Osteoblast (primary cell): ENCODE measurements at regions not wholly inside any gene's neighbourhood (a gene's known extent, or its start where the extent isn't known, plus 50 kb on each side); places are given as distances from the start of the nearest gene placed in this dataset.

ENCODE experiments used
- DNase-seq: peaks from one replicate; pipeline ENCODE4 v3.0.0; 2011; ENCODE audit warnings: low spot score, mixed read lengths; ENCODE audit not compliant: insufficient read length; ENCODE audit errors: missing footprints
- H2AFZ ChIP-seq: 2 replicates; pipeline ENCODE4 v1.6.0; 2011; ENCODE audit warnings: mild to moderate bottlenecking, low read length
- H3K27ac ChIP-seq: 2 replicates; pipeline ENCODE4 v1.5.1; 2011; ENCODE audit warnings: mild to moderate bottlenecking, low read depth, low read length, moderate library complexity
- H3K27me3 ChIP-seq: 2 replicates; pipeline ENCODE4 v1.6.0; 2012; ENCODE audit warnings: mild to moderate bottlenecking, control low read depth, inconsistent platforms, low read length, moderate library complexity; ENCODE audit not compliant: insufficient read depth
- H3K36me3 ChIP-seq: 2 replicates; pipeline ENCODE4 v1.5.1; 2011; ENCODE audit warnings: mild to moderate bottlenecking, low read length, control low read depth, moderate library complexity; ENCODE audit not compliant: insufficient read depth
- H3K4me1 ChIP-seq: 2 replicates; pipeline ENCODE4 v1.5.1; 2011; ENCODE audit warnings: mild to moderate bottlenecking, low read length, control low read depth, moderate library complexity; ENCODE audit not compliant: insufficient read depth
- H3K4me2 ChIP-seq: 2 replicates; pipeline ENCODE4 v1.6.0; 2011; ENCODE audit warnings: mild to moderate bottlenecking, low read length; ENCODE audit not compliant: insufficient read depth
- H3K4me3 ChIP-seq: fragments of 200-600 bp; sonication (generic); 3 replicates; pipeline ENCODE4 v1.5.1; 2012; ENCODE audit warnings: mild to moderate bottlenecking, low read length, inconsistent platforms; ENCODE audit not compliant: insufficient read depth
- H3K79me2 ChIP-seq: 2 replicates; pipeline ENCODE4 v1.6.0; 2012; ENCODE audit warnings: mild to moderate bottlenecking, low read length, control low read depth, inconsistent platforms; ENCODE audit not compliant: insufficient read depth
- H3K9me3 ChIP-seq: 2 replicates; pipeline ENCODE4 v1.5.1; 2011; ENCODE audit warnings: low read depth, low read length, control low read depth
- H4K20me1 ChIP-seq: 2 replicates; pipeline ENCODE4 v1.6.0; 2012; ENCODE audit warnings: mild to moderate bottlenecking, low read length, control low read depth; ENCODE audit not compliant: insufficient read depth
- CTCF ChIP-seq: IDR thresholded peaks from 2 replicates; pipeline ENCODE4 v1.5.1; 2011; ENCODE audit warnings: mild to moderate bottlenecking, low read depth, low read length, moderate library complexity; ENCODE audit errors: extremely low read depth

- Histone ChIP-seq H4K20me1 (no peaks in the 10 kb centered on the region), H3K4me2 (no peak overlapping the region), H3K9me3 (no peaks in the 10 kb centered on the region), H3K4me3 (no peak overlapping the region), H3K36me3 (no peaks in the 10 kb centered on the region), H2AFZ (peak overlapping the region; percentile 54), H3K27ac (no peak overlapping the region), H3K27me3 (no peaks in the 10 kb centered on the region), H3K79me2 (no peaks in the 10 kb centered on the region), H3K4me1 (peaks cover 8% of the 10 kb centered on the region)
- DNase-seq, result no peak
- TF ChIP-seq CTCF, result no peak
Measured at GRCh38 chr6:76701610-76702009, 629.1 kb upstream of the IMPG1 start.

GRCh38 chr6:76697585-76697984 is 625.1 kb upstream of the IMPG1 start:
- Histone ChIP-seq H2AFZ (no peak overlapping the region), H3K79me2 (no peaks in the 10 kb centered on the region), H4K20me1 (no peaks in the 10 kb centered on the region), H3K27me3 (no peaks in the 10 kb centered on the region), H3K4me3 (no peak overlapping the region), H3K4me2 (no peak overlapping the region), H3K9me3 (no peaks in the 10 kb centered on the region), H3K4me1 (peaks cover 8% of the 10 kb centered on the region), H3K27ac (no peak overlapping the region), H3K36me3 (no peaks in the 10 kb centered on the region)
- DNase-seq, result no peak
- peak; percentile 28 for TF ChIP-seq CTCF

DNA sequence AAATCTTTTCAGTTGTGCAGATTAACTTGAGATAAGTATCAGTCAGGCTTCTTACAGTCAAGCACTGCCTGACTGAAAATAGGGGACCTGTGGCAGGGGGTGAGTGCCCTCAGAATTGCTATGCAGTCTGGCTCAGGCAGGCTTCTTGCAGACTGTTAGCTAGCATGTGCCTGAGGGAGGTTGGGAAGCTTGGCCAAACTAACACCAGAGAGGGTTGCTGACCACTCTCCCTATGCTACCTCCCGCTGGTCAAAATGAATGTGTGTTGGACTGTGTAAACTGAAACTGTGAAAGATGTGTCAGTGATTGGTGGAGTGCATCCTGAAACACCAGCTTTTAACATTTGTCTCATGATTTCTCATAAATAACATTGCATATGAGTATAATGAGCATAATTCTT is 622.3 kb upstream of the IMPG1 start:
- Histone ChIP-seq H2AFZ (no peak overlapping the region), H3K4me2 (no peak overlapping the region), H3K27ac (no peak overlapping the region), H3K79me2 (no peaks in the 10 kb centered on the region), H3K27me3 (no peaks in the 10 kb centered on the region), H3K9me3 (no peaks in the 10 kb centered on the region), H3K4me1 (no peaks in the 10 kb centered on the region), H3K36me3 (no peaks in the 10 kb centered on the region), H3K4me3 (no peak overlapping the region), H4K20me1 (no peaks in the 10 kb centered on the region)
- TF ChIP-seq CTCF, result no peak
- no peak for DNase-seq

GRCh38 chr6:76684875-76685274 is 612.4 kb upstream of the IMPG1 start:
- no peak for TF ChIP-seq CTCF
- H3K36me3 ChIP-seq, result no peaks in the 10 kb centered on the region
- H3K4me2 ChIP-seq, result no peak overlapping the region
- H3K4me3 ChIP-seq, result no peak overlapping the region
- H3K9me3 ChIP-seq, result no peaks in the 10 kb centered on the region
- H3K4me1 ChIP-seq, result no peaks in the 10 kb centered on the region
- H4K20me1 ChIP-seq, result no peaks in the 10 kb centered on the region
- no peaks in the 10 kb centered on the region for H3K79me2 ChIP-seq
- H3K27ac ChIP-seq, result no peak overlapping the region
- no peaks in the 10 kb centered on the region for H3K27me3 ChIP-seq
- no peak overlapping the region for H2AFZ ChIP-seq
- DNase-seq, result no peak
